ENCODE measurements at regions not wholly inside any gene's neighbourhood (a gene's known extent, or its start where the extent isn't known, plus 50 kb on each side); places are given as distances from the start of the nearest gene placed in this dataset.

DNA sequence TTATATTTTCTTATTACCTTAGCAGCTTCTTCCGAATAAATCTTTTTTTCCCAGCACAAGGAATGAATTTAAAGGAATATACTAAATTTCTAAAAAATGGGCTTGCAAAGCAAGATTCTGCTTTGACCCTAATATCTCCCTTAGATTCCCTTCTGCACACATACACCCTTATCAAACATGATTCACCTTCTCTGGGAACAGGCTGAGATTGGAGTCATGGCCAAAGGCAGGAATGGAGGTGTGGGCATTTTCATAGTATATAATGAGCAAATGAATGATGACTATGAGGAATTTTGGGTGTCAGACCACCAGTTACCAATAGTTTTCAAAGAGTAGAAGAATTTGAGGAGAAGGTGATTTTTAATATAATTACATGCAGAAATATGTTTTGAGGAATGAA is 231.3 kb upstream of the CDH11 start:
- TF ChIP-seq, protein P1, sequence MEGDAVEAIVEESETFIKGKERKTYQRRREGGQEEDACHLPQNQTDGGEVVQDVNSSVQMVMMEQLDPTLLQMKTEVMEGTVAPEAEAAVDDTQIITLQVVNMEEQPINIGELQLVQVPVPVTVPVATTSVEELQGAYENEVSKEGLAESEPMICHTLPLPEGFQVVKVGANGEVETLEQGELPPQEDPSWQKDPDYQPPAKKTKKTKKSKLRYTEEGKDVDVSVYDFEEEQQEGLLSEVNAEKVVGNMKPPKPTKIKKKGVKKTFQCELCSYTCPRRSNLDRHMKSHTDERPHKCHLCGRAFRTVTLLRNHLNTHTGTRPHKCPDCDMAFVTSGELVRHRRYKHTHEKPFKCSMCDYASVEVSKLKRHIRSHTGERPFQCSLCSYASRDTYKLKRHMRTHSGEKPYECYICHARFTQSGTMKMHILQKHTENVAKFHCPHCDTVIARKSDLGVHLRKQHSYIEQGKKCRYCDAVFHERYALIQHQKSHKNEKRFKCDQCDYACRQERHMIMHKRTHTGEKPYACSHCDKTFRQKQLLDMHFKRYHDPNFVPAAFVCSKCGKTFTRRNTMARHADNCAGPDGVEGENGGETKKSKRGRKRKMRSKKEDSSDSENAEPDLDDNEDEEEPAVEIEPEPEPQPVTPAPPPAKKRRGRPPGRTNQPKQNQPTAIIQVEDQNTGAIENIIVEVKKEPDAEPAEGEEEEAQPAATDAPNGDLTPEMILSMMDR (IDR thresholded peaks at IDR 0.05; ENCODE audit: insufficient read depth, low read depth, low read length, missing control alignments) = no peak
- H3K4me3 ChIP-seq (ENCODE audit: low read depth, low read length) = no peak overlapping the region
- DNase-seq (ENCODE audit: low read depth) = no peak

DNA sequence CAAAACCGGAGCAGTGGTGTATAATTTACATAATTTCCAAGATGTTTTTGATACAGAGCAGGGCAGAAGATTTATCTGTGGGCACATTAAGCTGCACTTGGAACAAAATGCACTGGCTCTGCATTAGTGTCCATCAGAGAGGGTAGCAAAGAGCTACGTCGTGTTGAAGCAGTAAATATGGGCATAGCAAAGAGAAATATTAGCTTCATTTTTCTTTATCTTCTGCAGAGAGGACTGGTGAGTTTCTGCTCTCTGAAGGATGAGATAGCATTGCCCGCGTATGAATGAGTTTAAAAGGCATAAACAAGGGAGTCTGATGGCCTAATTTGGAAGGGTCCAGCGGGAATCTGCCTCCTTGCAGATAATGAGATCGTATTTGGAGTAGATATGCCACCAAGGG is 227.8 kb upstream of the CDH11 start:
- no peak for DNase-seq (ENCODE audit: low read depth)
- no peak overlapping the region for H3K4me3 ChIP-seq (ENCODE audit: low read depth, low read length)
- TF ChIP-seq, protein P1 (IDR thresholded peaks at IDR 0.05; ENCODE audit: insufficient read depth, low read depth, low read length, missing control alignments) = no peak

DNA sequence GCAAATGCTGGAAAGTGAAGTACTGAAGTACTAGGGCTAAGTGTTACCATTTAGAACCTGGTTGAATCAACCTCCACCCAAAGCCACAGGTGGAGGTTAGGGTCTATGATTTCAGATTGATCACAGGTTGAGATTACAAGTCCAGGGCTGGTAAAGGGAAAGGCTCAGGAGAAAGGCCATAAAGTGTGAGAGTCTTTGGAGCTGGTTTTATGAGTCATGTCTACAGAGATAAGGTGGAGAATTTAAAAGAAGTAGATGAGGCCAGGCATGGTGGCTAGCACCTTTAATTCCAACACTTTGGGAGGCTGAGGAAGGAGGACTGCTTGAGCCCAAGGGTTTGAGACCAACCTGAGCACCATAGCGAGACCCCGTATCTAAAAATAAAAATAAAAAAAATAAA is 221.7 kb upstream of the CDH11 start:
- DNase-seq (ENCODE audit: low read depth) = no peak
- H3K4me3 ChIP-seq (ENCODE audit: low read depth, low read length) = no peak overlapping the region
- TF ChIP-seq, protein P1 (IDR thresholded peaks at IDR 0.05; ENCODE audit: insufficient read depth, low read depth, low read length, missing control alignments) = no peak

DNA sequence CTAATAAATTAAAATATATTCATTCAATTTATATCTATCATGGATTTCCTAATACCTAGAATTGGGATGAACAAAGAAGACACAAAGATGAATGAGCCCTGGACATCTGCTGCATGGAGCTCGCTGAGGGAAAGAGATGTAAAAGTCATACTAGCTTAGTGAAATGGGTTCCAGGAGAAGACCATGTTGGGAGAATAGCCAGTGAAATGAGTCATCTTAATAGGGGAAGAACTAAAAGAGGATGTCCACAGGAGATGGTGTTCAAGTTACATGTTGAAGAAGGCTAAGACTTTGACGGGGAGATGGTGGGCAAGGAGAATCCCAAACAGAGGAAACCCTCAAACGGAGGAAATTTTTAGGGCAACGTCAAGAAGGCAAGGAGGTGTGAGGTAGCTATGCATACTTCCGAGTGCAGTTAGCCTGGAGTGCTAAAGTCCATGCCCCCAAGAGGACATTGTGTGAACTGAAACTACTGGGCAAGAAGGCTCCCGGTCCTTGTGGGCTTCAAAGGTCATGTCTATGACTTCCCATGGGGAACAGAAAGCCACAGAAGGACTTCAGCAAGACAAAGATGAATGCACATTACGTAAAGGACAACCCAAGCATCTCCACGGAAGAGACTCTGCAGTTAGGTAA is 220.5 kb upstream of the CDH11 start:
- no peak overlapping the region for H3K4me3 ChIP-seq (ENCODE audit: low read depth, low read length)
- TF ChIP-seq, protein P1 (IDR thresholded peaks at IDR 0.05; ENCODE audit: insufficient read depth, low read depth, low read length, missing control alignments) = no peak
- no peak for DNase-seq (ENCODE audit: low read depth)

DNA sequence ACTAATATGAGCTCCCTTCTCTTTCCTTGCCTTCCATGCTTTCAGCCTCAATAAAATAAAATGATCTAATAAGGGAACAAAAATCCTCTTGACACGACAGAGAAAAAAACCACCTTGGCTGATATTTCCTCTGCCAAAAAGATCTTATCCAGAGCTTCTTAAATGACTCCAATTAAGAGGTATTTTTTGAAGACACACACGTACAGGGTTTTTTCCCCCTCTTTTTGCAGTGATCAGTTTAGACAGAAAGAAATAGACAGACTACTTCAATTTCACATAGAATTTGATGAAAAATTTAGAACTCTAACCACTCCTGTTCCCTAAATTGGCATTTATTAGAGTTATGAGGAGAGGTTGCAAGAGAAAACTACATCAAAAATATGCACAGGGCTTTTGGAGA is 217.2 kb upstream of the CDH11 start:
- no peak overlapping the region for H3K4me3 ChIP-seq (ENCODE audit: low read depth, low read length)
- TF ChIP-seq, protein P1 (IDR thresholded peaks at IDR 0.05; ENCODE audit: insufficient read depth, low read depth, low read length, missing control alignments) = no peak
- DNase-seq (ENCODE audit: low read depth) = no peak

DNA sequence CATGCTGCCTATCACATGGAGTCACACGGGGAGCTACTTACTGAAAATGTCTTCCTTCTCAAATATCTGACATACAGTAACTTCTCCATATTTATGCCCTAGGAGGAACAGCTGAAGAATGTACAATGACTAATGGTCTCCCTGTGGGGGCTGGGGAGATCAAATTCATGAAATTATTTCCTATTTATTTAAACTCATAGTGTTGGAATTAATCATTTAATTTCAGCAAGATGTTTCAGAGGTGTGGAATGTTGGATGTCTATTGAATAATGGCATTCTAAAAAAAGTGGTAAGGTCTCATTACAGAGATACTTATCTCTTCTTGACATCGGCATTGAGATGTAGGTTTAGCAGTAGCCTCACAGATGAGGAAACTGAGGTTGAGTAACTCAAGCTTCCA is 214.3 kb upstream of the CDH11 start:
- DNase-seq (ENCODE audit: low read depth) = no peak
- TF ChIP-seq, protein P1 (IDR thresholded peaks at IDR 0.05; ENCODE audit: insufficient read depth, low read depth, low read length, missing control alignments) = no peak
- no peak overlapping the region for H3K4me3 ChIP-seq (ENCODE audit: low read depth, low read length)

DNA sequence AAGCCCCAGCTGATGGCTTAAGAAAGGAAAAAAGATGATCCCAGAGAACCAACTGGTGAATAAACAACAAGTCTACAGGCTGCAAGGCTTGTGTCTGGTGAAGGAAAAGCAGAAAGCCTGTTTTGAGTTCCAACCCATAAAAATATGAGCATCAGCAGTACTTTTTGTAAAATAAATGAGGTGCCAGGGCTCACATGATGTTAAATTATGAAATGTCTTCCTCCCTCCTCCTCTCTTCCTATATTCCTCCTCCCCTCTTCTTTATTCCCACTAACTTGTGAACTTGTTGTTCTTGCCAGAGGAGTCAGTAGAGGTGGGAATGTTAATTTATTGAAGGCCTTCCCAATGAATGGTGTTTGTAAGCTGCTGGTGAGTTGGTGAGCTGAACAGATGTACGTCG is 212.2 kb upstream of the CDH11 start:
- no peak overlapping the region for H3K4me3 ChIP-seq (ENCODE audit: low read depth, low read length)
- no peak for DNase-seq (ENCODE audit: low read depth)
- TF ChIP-seq, protein P1 (IDR thresholded peaks at IDR 0.05; ENCODE audit: insufficient read depth, low read depth, low read length, missing control alignments) = no peak
